IMR-90 (cell line): ENCODE measurements at regions not wholly inside any gene's neighbourhood (a gene's known extent, or its start where the extent isn't known, plus 50 kb on each side); places are given as distances from the start of the nearest gene placed in this dataset.

Experiments used
- ATAC-seq: fragments of 200-7000 bp; cut with Tn5 transposase; 2 replicates; pipeline ENCODE4 v1.9.1; 2020; ENCODE audit warnings: low read depth, mild to moderate bottlenecking, moderate library complexity
- BruUV-seq: library from RNA; stranded (reverse); fragments of 400-500 nt; replicated peaks from 2 replicates; lab custom pipeline; 2021; lab: Mats Ljungman, UMichigan
- CTCF ChIA-PET: fragments of 300-600 bp; formaldehyde crosslinking; extraction: SDS; loops from one replicate; lab custom pipeline; 2021; ENCODE audit warnings: antibody characterized with exemption; lab: Yijun Ruan, JAX
- POLR2A ChIA-PET: fragments of 300-600 bp; sonication (Branson Sonifier 250); formaldehyde crosslinking; loops from one replicate; lab custom pipeline; 2022; ENCODE audit warnings: antibody characterized with exemption; ENCODE audit not compliant: unreplicated experiment; lab: Charles Lee
- DNase-seq: peaks from one replicate; pipeline ENCODE4 v3.0.0; 2013
- H2AFZ ChIP-seq: replicated peaks from 2 replicates; pipeline ENCODE3; 2013; ENCODE audit warnings: low read length, mild to moderate bottlenecking; ENCODE audit not compliant: poor library complexity
- H2AK5ac ChIP-seq: 2 replicates; pipeline ENCODE4 v1.6.1; 2013; ENCODE audit warnings: low read depth, low read length, inconsistent platforms
- H2AK9ac ChIP-seq: replicated peaks from 2 replicates; pipeline ENCODE3; 2013; ENCODE audit warnings: mild to moderate bottlenecking, low read depth, low read length, moderate library complexity; ENCODE audit not compliant: poor library complexity
- H2BK120ac ChIP-seq: 2 replicates; pipeline ENCODE4 v1.6.1; 2013; ENCODE audit warnings: low read depth, low read length, inconsistent platforms
- H2BK15ac ChIP-seq: 3 replicates; pipeline ENCODE4 v1.6.1; 2013; ENCODE audit warnings: low read depth, low read length, inconsistent platforms
- H2BK20ac ChIP-seq: 2 replicates; pipeline ENCODE4 v1.6.1; 2013; ENCODE audit warnings: low read depth, mild to moderate bottlenecking, inconsistent platforms, low read length, moderate library complexity
- H2BK5ac ChIP-seq: 2 replicates; pipeline ENCODE4 v1.6.1; 2013; ENCODE audit warnings: mild to moderate bottlenecking, low read depth, low read length, inconsistent platforms; ENCODE audit not compliant: poor library complexity, severe bottlenecking
- H3K14ac ChIP-seq: replicated peaks from 2 replicates; pipeline ENCODE4 v1.6.1; 2013; ENCODE audit warnings: low read depth, low read length, inconsistent platforms
- H3K18ac ChIP-seq: 2 replicates; pipeline ENCODE4 v1.6.1; 2013; ENCODE audit warnings: low read depth, low read length, control low read depth
- H3K23ac ChIP-seq: 2 replicates; pipeline ENCODE4 v1.6.1; 2013; ENCODE audit warnings: low read depth, low read length, inconsistent platforms
- H3K27ac ChIP-seq: 2 replicates; pipeline ENCODE4 v1.5.1; 2013; ENCODE audit warnings: mild to moderate bottlenecking, control low read depth, low read length; ENCODE audit not compliant: insufficient read depth
- H3K27me3 ChIP-seq: 2 replicates; pipeline ENCODE4 v1.6.1; 2013; ENCODE audit warnings: low read length; ENCODE audit not compliant: control insufficient read depth, insufficient read depth
- H3K36me3 ChIP-seq: 2 replicates; pipeline ENCODE4 v1.6.1; 2013; ENCODE audit warnings: low read length, mixed read lengths; ENCODE audit not compliant: control insufficient read depth, insufficient read depth
- H3K4ac ChIP-seq: 2 replicates; pipeline ENCODE4 v1.6.1; 2013; ENCODE audit warnings: low read depth, low read length, inconsistent platforms
- H3K4me1 ChIP-seq: 2 replicates; pipeline ENCODE4 v1.6.1; 2013; ENCODE audit warnings: low read length, mixed read lengths; ENCODE audit not compliant: control insufficient read depth, insufficient read depth
- H3K4me2 ChIP-seq: 2 replicates; pipeline ENCODE4 v1.6.1; 2013; ENCODE audit warnings: low read depth, mild to moderate bottlenecking, control low read depth, low read length, moderate library complexity
- H3K4me3 ChIP-seq: 2 replicates; pipeline ENCODE4 v1.5.1; 2013; ENCODE audit warnings: low read depth, mild to moderate bottlenecking, control low read depth, low read length, moderate library complexity; ENCODE audit not compliant: insufficient read depth
- H3K56ac ChIP-seq: 2 replicates; pipeline ENCODE4 v1.6.1; 2013; ENCODE audit warnings: low read length, inconsistent platforms; ENCODE audit not compliant: insufficient read depth; ENCODE audit errors: extremely low read depth
- H3K79me1 ChIP-seq, 2 experiments: 2 replicates each; pipeline ENCODE4 v1.6.1; 2013; ENCODE audit warnings: low read length in 2 of 2, inconsistent platforms in 1 of 2, low read depth in 1 of 2
- H3K9ac ChIP-seq: 2 replicates; pipeline ENCODE4 v1.6.1; 2013; ENCODE audit warnings: low read depth, low read length, control low read depth
- H3K9me1 ChIP-seq: 2 replicates; pipeline ENCODE4 v1.6.1; 2013; ENCODE audit warnings: low read length, inconsistent platforms; ENCODE audit not compliant: insufficient read depth
- H3K9me3 ChIP-seq: 2 replicates; pipeline ENCODE4 v1.6.1; 2013; ENCODE audit warnings: low read length; ENCODE audit not compliant: control insufficient read depth, insufficient read depth
- H4K20me1 ChIP-seq: 2 replicates; pipeline ENCODE4 v1.6.1; 2013; ENCODE audit warnings: low read length, inconsistent platforms; ENCODE audit not compliant: insufficient read depth
- H4K5ac ChIP-seq: 2 replicates; pipeline ENCODE4 v1.6.1; 2013; ENCODE audit warnings: mild to moderate bottlenecking, low read depth, low read length, control low read depth
- H4K8ac ChIP-seq, 2 experiments: 2 replicates each; pipeline ENCODE4 v1.6.1; 2013; ENCODE audit warnings: low read depth in 2 of 2, low read length in 2 of 2, control low read depth in 1 of 2, inconsistent platforms in 1 of 2
- H4K91ac ChIP-seq: 2 replicates; pipeline ENCODE4 v1.6.1; 2013; ENCODE audit warnings: low read depth, low read length, inconsistent platforms; ENCODE audit not compliant: insufficient read depth
- BHLHE40 ChIP-seq: fragments of 150-350 bp; IDR thresholded peaks from 2 replicates; pipeline ENCODE4 v1.6.1; 2016; ENCODE audit warnings: mild to moderate bottlenecking, low read depth, low read length
- ELK1 ChIP-seq: fragments of 150-350 bp; IDR thresholded peaks from 2 replicates; pipeline ENCODE4 v1.6.1; 2016; ENCODE audit warnings: low read depth, mild to moderate bottlenecking, low read length, moderate library complexity, borderline replicate concordance
- FOS ChIP-seq: fragments of 150-350 bp; IDR thresholded peaks from 2 replicates; pipeline ENCODE4 v1.6.1; 2016; ENCODE audit warnings: low read depth, low read length
- MXI1 ChIP-seq: IDR thresholded peaks from 2 replicates; pipeline ENCODE4 v1.6.1; 2012; ENCODE audit warnings: low read depth, mild to moderate bottlenecking, low read length, moderate library complexity, borderline replicate concordance
- NFE2L2 ChIP-seq: fragments of 150-350 bp; IDR thresholded peaks from 2 replicates; pipeline ENCODE4 v1.6.1; 2016; ENCODE audit warnings: low read depth, mild to moderate bottlenecking, low read length
- RAD21 ChIP-seq: IDR thresholded peaks from 2 replicates; pipeline ENCODE4 v1.6.1; 2012; ENCODE audit warnings: low read length, improper control_type of control experiment
- RFX5 ChIP-seq: IDR thresholded peaks from 2 replicates; pipeline ENCODE4 v1.8.0; 2012; ENCODE audit warnings: low read depth, mild to moderate bottlenecking, low read length, moderate library complexity
- USF2 ChIP-seq: fragments of 150-350 bp; IDR thresholded peaks from 2 replicates; pipeline ENCODE4 v1.6.1; 2017; ENCODE audit warnings: mild to moderate bottlenecking, antibody characterized with exemption, low read length, low read depth
- WGBS, 2 experiments: methylation state at CpG; one replicate each; pipeline versions ENCODE4 v1.1.5 to v1.1.7; 2013; ENCODE audit warnings: missing lambda C conversion rate in 2 of 2; ENCODE audit not compliant: insufficient read length in 1 of 2; ENCODE audit errors: extremely low coverage in 2 of 2; 5-methylcytosine and 5-hydroxymethylcytosine counted together
- dilution Hi-C: fragments of 300-500 bp; cut with HindIII; formaldehyde crosslinking; loops from one replicate; pipeline ENCODE4 v1.14.3; 2018; ENCODE audit warnings: low sequenced_read_pairs; ENCODE audit not compliant: unreplicated experiment
- in situ Hi-C: fragments of 300-500 bp; cut with MboI; formaldehyde crosslinking; loops from 3 replicates; pipeline ENCODE4 v1.14.3; 2019; ENCODE audit warnings: low sequenced_read_pairs, inconsistent platforms, mixed read lengths
- intact Hi-C: fragments of 100-400 bp; cut with micrococcal nuclease; formaldehyde crosslinking; loops from 2 replicates; pipeline ENCODE4 v1.10.0; 2022

DNA sequence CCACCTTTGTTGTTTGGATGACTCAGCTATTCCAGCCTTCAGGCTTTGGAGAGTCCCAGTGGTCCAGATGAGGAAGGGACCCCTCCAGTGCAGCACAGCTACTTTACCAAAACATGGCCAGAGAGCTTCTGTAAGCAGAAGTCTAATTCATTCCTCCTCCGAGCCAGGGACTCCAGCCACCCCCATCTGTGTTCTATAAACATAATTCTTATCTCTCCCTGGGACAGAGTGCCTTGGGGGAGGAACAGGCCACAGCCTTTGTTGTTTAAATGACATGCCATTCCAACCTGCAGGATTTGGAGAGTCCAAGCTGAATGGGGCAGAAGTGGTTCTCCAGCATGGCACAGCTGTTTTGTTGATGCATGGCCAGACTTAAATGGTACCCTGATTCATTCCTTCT, 994.0 kb downstream of the TRHDE start:
- no peak overlapping the region for H3K23ac ChIP-seq
- H2AFZ ChIP-seq, result no peak overlapping the region
- no peak overlapping the region for H3K4me2 ChIP-seq
- no peak overlapping the region for H2BK15ac ChIP-seq
- no peaks in the 10 kb centered on the region for H3K9me1 ChIP-seq
- no peak overlapping the region for H3K9ac ChIP-seq
- WGBS, 2 experiments, result no CpG with 5 or more reads among the region's 1 CpG
- no peak overlapping the region for H2BK120ac ChIP-seq
- H2BK5ac ChIP-seq, result no peak overlapping the region
- H3K56ac ChIP-seq, result no peak overlapping the region
- no peaks in the 10 kb centered on the region for H3K36me3 ChIP-seq
- H4K8ac ChIP-seq, result no peak overlapping the region
- no peak overlapping the region for H2AK9ac ChIP-seq
- H4K91ac ChIP-seq, result no peak overlapping the region
- no peak overlapping the region for H3K18ac ChIP-seq
- no peak for TF ChIP-seq RAD21
- TF ChIP-seq USF2, result no peak
- no peak for TF ChIP-seq ELK1
- no peak for TF ChIP-seq RFX5
- no peak for TF ChIP-seq FOS
- 0 out of 2 replicates have a peak, but pooled peaks have one; percentile 31 for TF ChIP-seq NFE2L2
- no peak for TF ChIP-seq MXI1
- no peak for TF ChIP-seq BHLHE40
- no peak overlapping the region for H4K5ac ChIP-seq
- dilution Hi-C loops (no loop called here), in situ Hi-C loops (no loop called here), intact Hi-C loops (no loop called here)
- DNase-seq (no peak), ATAC-seq (no peak)
- H3K9me3 ChIP-seq, result peaks cover 16% of the 10 kb centered on the region
- H2AK5ac ChIP-seq, result no peak overlapping the region
- ChIA-PET POLR2A (no interaction called here), CTCF (no interaction called here)
- no peaks in the 10 kb centered on the region for H4K20me1 ChIP-seq
- H3K4me1 ChIP-seq, result no peaks in the 10 kb centered on the region
- H3K14ac ChIP-seq, result no peak overlapping the region
- no peak overlapping the region for H3K4ac ChIP-seq
- BruUV-seq, result no TSS peak
- no peaks in the 10 kb centered on the region for H3K79me1 ChIP-seq
- no peak overlapping the region for H3K4me3 ChIP-seq
- H3K27me3 ChIP-seq, result no peaks in the 10 kb centered on the region
- H2BK20ac ChIP-seq, result no peak overlapping the region
- H3K27ac ChIP-seq, result no peak overlapping the region
